SK-N-MC (cell line): ENCODE measurements at regions not wholly inside any gene's neighbourhood (a gene's known extent, or its start where the extent isn't known, plus 50 kb on each side); places are given as distances from the start of the nearest gene placed in this dataset.
"Not testable (repeated sequence)": the region's sequence is repeated elsewhere in the genome, so short reads cannot be mapped to it uniquely, and the experiment has no call there.

Experiments
- EZH2 ChIP-seq: fragments of 200-600 bp; sonication (generic); IDR thresholded peaks from one replicate; pipeline ENCODE4 v1.6.1; 2017; ENCODE audit warnings: antibody characterized with exemption
- POLR2AphosphoS5 ChIP-seq: IDR thresholded peaks from 2 replicates; pipeline ENCODE4 v1.6.1; 2012; ENCODE audit warnings: mild to moderate bottlenecking, low read depth, low read length, borderline replicate concordance

DNA sequence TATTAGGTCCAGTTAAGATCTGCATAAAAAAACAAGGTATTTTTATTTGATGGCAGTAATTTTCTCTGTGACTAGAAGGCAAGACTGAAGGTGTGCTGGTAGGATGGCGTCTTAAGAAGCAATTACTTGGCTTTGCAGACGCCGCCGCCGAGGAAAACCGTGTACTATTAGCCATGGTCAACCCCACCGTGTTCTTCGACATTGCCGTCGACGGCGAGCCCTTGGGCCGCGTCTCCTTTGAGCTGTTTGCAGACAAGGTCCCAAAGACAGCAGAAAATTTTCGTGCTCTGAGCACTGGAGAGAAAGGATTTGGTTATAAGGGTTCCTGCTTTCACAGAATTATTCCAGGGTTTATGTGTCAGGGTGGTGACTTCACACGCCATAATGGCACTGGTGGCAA lies 454.0 kb upstream of the TMPRSS15 start:
- TF ChIP-seq EZH2, POLR2AphosphoS5: not testable (repeated sequence)
